Parathyroid adenoma (tissue), 2 donors: ENCODE measurements at regions not wholly inside any gene's neighbourhood (a gene's known extent, or its start where the extent isn't known, plus 50 kb on each side); places are given as distances from the start of the nearest gene placed in this dataset.
"Not testable (repeated sequence)": the region's sequence is repeated elsewhere in the genome, so short reads cannot be mapped to it uniquely, and the experiment has no call there.

Experiments used
- H2AFZ ChIP-seq: fragments of 300-600 bp; sonication (generic); one replicate; pipeline ENCODE4 v1.7.0; 2017; ENCODE audit warnings: antibody characterized with exemption, mild to moderate bottlenecking
- H3K27ac ChIP-seq: fragments of 300-600 bp; sonication (generic); one replicate; pipeline ENCODE4 v1.7.0; 2017
- H3K27me3 ChIP-seq: fragments of 300-600 bp; sonication (generic); one replicate; pipeline ENCODE4 v1.7.0; 2017; ENCODE audit warnings: low read length; ENCODE audit not compliant: control insufficient read depth, insufficient read depth
- H3K36me3 ChIP-seq: fragments of 300-600 bp; sonication (generic); one replicate; pipeline ENCODE4 v1.7.0; 2017; ENCODE audit warnings: low read length; ENCODE audit not compliant: control insufficient read depth, insufficient read depth
- H3K4me1 ChIP-seq: fragments of 300-600 bp; sonication (generic); one replicate; pipeline ENCODE4 v1.7.0; 2017; ENCODE audit warnings: control low read depth
- H3K4me2 ChIP-seq: fragments of 300-600 bp; sonication (generic); one replicate; pipeline ENCODE4 v1.7.0; 2017; ENCODE audit warnings: low read length
- H3K4me3 ChIP-seq: fragments of 300-600 bp; sonication (generic); one replicate; pipeline ENCODE4 v1.7.0; 2017; ENCODE audit warnings: low read depth, low read length
- H3K79me2 ChIP-seq: fragments of 300-600 bp; sonication (generic); one replicate; pipeline ENCODE4 v1.7.0; 2017; ENCODE audit warnings: control low read depth
- H3K9ac ChIP-seq: fragments of 300-600 bp; sonication (generic); one replicate; pipeline ENCODE4 v1.7.0; 2017; ENCODE audit warnings: mild to moderate bottlenecking
- H3K9me3 ChIP-seq: fragments of 300-600 bp; sonication (generic); one replicate; pipeline ENCODE4 v1.7.0; 2017; ENCODE audit warnings: low read length; ENCODE audit not compliant: control insufficient read depth
- CTCF ChIP-seq: fragments of 300-600 bp; sonication (generic); IDR thresholded peaks from one replicate; pipeline ENCODE4 v1.7.0; 2017; ENCODE audit warnings: antibody characterized with exemption, mild to moderate bottlenecking
- donor health status: primary hyperparathyroidism.

- no peak overlapping the region for H3K4me3 ChIP-seq
- H3K27ac ChIP-seq: no peak overlapping the region
- H3K4me2 ChIP-seq: no peak overlapping the region
- H3K27me3 ChIP-seq: no peaks in the 10 kb centered on the region
- no peak overlapping the region for H2AFZ ChIP-seq
- H3K9me3 ChIP-seq: no peaks in the 10 kb centered on the region
- no peaks in the 10 kb centered on the region for H3K79me2 ChIP-seq
- no peaks in the 10 kb centered on the region for H3K4me1 ChIP-seq
- H3K9ac ChIP-seq: no peak overlapping the region
- no peaks in the 10 kb centered on the region for H3K36me3 ChIP-seq
- no peak for TF ChIP-seq CTCF
These were observed 236.0 kb downstream of the TTLL2 start for GRCh38 chr6:167560673-167561569.

GRCh38 chr6:167562862-167563261 lies 238.0 kb downstream of the TTLL2 start:
- not testable (repeated sequence) for H3K27me3 ChIP-seq, H3K4me1 ChIP-seq, H3K9ac ChIP-seq, H3K79me2 ChIP-seq, H3K36me3 ChIP-seq, H3K9me3 ChIP-seq, H3K27ac ChIP-seq, H3K4me2 ChIP-seq, H3K4me3 ChIP-seq, H2AFZ ChIP-seq

- Histone ChIP-seq H3K4me2 (no peak overlapping the region), H3K4me3 (no peak overlapping the region), H3K36me3 (no peaks in the 10 kb centered on the region), H3K27ac (no peak overlapping the region), H3K27me3 (no peaks in the 10 kb centered on the region), H2AFZ (no peak overlapping the region), H3K4me1 (no peaks in the 10 kb centered on the region), H3K9ac (no peak overlapping the region), H3K9me3 (no peaks in the 10 kb centered on the region), H3K79me2 (no peaks in the 10 kb centered on the region)
- TF ChIP-seq CTCF: no peak
These were observed 239.7 kb downstream of the TTLL2 start for GRCh38 chr6:167564416-167565250.

GRCh38 chr6:167565388-167565787 lies 240.5 kb downstream of the TTLL2 start:
- no peak for TF ChIP-seq CTCF
- Histone ChIP-seq H2AFZ (no peak overlapping the region), H3K4me2 (no peak overlapping the region), H3K27ac (no peak overlapping the region), H3K9ac (no peak overlapping the region), H3K27me3 (no peaks in the 10 kb centered on the region), H3K4me3 (no peak overlapping the region), H3K36me3 (no peaks in the 10 kb centered on the region), H3K79me2 (no peaks in the 10 kb centered on the region), H3K4me1 (no peaks in the 10 kb centered on the region), H3K9me3 (no peaks in the 10 kb centered on the region)

GRCh38 chr6:167565884-167566599 lies 241.2 kb downstream of the TTLL2 start:
- Histone ChIP-seq H3K27ac (no peak overlapping the region), H3K4me1 (no peaks in the 10 kb centered on the region), H3K4me3 (no peak overlapping the region), H3K36me3 (no peaks in the 10 kb centered on the region), H3K79me2 (no peaks in the 10 kb centered on the region), H3K27me3 (no peaks in the 10 kb centered on the region), H2AFZ (no peak overlapping the region), H3K4me2 (no peak overlapping the region), H3K9me3 (no peaks in the 10 kb centered on the region), H3K9ac (no peak overlapping the region)
- no peak for TF ChIP-seq CTCF
